K562 (cell line): ENCODE measurements at regions not wholly inside any gene's neighbourhood (a gene's known extent, or its start where the extent isn't known, plus 50 kb on each side); places are given as distances from the start of the nearest gene placed in this dataset.

Experiments
- ATAC-seq: fragments of 200-7000 bp; cut with Tn5 transposase; 3 replicates; pipeline ENCODE4 v1.9.1; 2020; ENCODE audit warnings: moderate library complexity
- BruUV-seq: library from RNA; stranded (reverse); fragments of 400-500 nt; replicated peaks from 2 replicates; lab custom pipeline; 2021; lab: Mats Ljungman, UMichigan
- CTCF ChIA-PET: fragments of 300-600 bp; formaldehyde crosslinking; extraction: SDS; loops from one replicate; lab custom pipeline; 2021; ENCODE audit warnings: low intra/inter-chr PET ratio; lab: Yijun Ruan, JAX
- POLR2A ChIA-PET: fragments of 300-600, 350-650 bp; sonication (Branson Sonifier 250); formaldehyde crosslinking; extraction: SDS; loops from one replicate; lab custom pipeline; 2021; ENCODE audit warnings: antibody characterized with exemption, inconsistent platforms; lab: Yijun Ruan, JAX
- DNase-seq, 4 experiments: peaks; one replicate each; pipeline versions ENCODE4 v3.0.0 to v3.0.0-alpha.2; 2011 to 2018; ENCODE audit warnings: low spot score in 3 of 4, mixed read lengths in 3 of 4; ENCODE audit errors: extremely low read depth in 1 of 4
- FAIRE-seq: peaks from 2 replicates; lab custom pipeline; 2011; peaks lifted over from hg19 to GRCh38; lab: Jason Lieb, UNC
- H2AFZ ChIP-seq: 2 replicates; pipeline ENCODE4 v1.6.0; 2011; ENCODE audit warnings: low read depth, low read length, control low read depth, inconsistent platforms
- H3K27ac ChIP-seq: fragments of 200-600 bp; 3 replicates; pipeline ENCODE4 v1.8.0; 2011; ENCODE audit warnings: low read depth, mild to moderate bottlenecking, control low read depth, inconsistent platforms, low read length, moderate library complexity, mixed read lengths; ENCODE audit errors: extremely low read depth
- H3K27me3 ChIP-seq, 2 experiments: fragments of 300-600 bp in 1 of 2; 2 replicates in 1 of 2; 3 replicates in 1 of 2; pipeline versions ENCODE4 v1.6.0 to v1.8.0; 2011; ENCODE audit warnings: inconsistent platforms in 2 of 2, low read length in 2 of 2, mild to moderate bottlenecking in 1 of 2, mixed read lengths in 1 of 2, moderate library complexity in 1 of 2; ENCODE audit not compliant: control insufficient read depth in 2 of 2, insufficient read depth in 2 of 2
- H3K36me3 ChIP-seq: fragments of 300-600 bp; 3 replicates; pipeline ENCODE4 v1.8.0; 2011; ENCODE audit warnings: mild to moderate bottlenecking, low read length, inconsistent platforms; ENCODE audit not compliant: control insufficient read depth, insufficient read depth
- H3K4me1 ChIP-seq, 2 experiments: fragments of 200-600 bp in 1 of 2; replicated peaks in 1 of 2; 2 replicates in 1 of 2; 3 replicates in 1 of 2; pipeline versions ENCODE4 v1.5.1 to v1.8.0; 2011; ENCODE audit warnings: inconsistent platforms in 2 of 2, low read length in 2 of 2, mild to moderate bottlenecking in 1 of 2, mixed read lengths in 1 of 2, moderate library complexity in 1 of 2; ENCODE audit not compliant: control insufficient read depth in 2 of 2, insufficient read depth in 2 of 2
- H3K4me2 ChIP-seq: 2 replicates; pipeline ENCODE4 v1.6.1; 2011; ENCODE audit warnings: low read length, control low read depth, inconsistent platforms, mixed read lengths; ENCODE audit not compliant: insufficient read depth
- H3K4me3 ChIP-seq: fragments of 200-600 bp; sonication (generic), shearing (Covaris generic); 2 replicates; pipeline ENCODE4 v1.5.1; 2016; ENCODE audit warnings: control low read depth, inconsistent platforms
- H3K79me2 ChIP-seq: fragments of 200-600 bp; 3 replicates; pipeline ENCODE4 v1.8.0; 2011; ENCODE audit warnings: low read length, inconsistent platforms; ENCODE audit not compliant: control insufficient read depth, insufficient read depth
- H3K9ac ChIP-seq, 2 experiments: 2 replicates each; pipeline versions ENCODE4 v1.6.0 to v1.6.1; 2011; ENCODE audit warnings: low read depth in 2 of 2, low read length in 2 of 2, control low read depth in 1 of 2, inconsistent platforms in 1 of 2, mild to moderate bottlenecking in 1 of 2, mixed read lengths in 1 of 2; ENCODE audit not compliant: insufficient read depth in 1 of 2
- H3K9me1 ChIP-seq: one replicate; pipeline ENCODE4 v1.6.0; 2011; ENCODE audit warnings: inconsistent platforms, mild to moderate bottlenecking, low read length, moderate library complexity; ENCODE audit not compliant: control insufficient read depth, insufficient read depth
- H3K9me3 ChIP-seq: replicated peaks from 2 replicates; pipeline ENCODE4 v1.5.1; 2011; ENCODE audit warnings: low read depth, low read length, inconsistent platforms; ENCODE audit not compliant: control insufficient read depth, insufficient read depth
- H4K20me1 ChIP-seq: replicated peaks from 2 replicates; pipeline ENCODE4 v1.6.1; 2011; ENCODE audit warnings: low read length, inconsistent platforms, mixed read lengths; ENCODE audit not compliant: control insufficient read depth, insufficient read depth
- HDAC6 ChIP-seq: IDR thresholded peaks from 2 replicates; pipeline ENCODE4 v1.6.1; 2012; ENCODE audit warnings: low read depth, mild to moderate bottlenecking, control low read depth, inconsistent platforms, low read length, moderate library complexity
- MCM3 ChIP-seq: fragments of 450-650 bp; IDR thresholded peaks from 2 replicates; pipeline ENCODE4 v1.6.1; 2016
- MCM7 ChIP-seq, 2 experiments: fragments of 450-650 bp; IDR thresholded peaks; 2 replicates each; pipeline ENCODE4 v1.6.1; 2016 to 2018
- THAP12 ChIP-seq: fragments of 250-450 bp; sonication (Bioruptor Pico); IDR thresholded peaks from 2 replicates; pipeline ENCODE4 v1.9.0; 2021; ENCODE audit warnings: mild to moderate bottlenecking, inconsistent platforms
- USF1 ChIP-seq: sonication (generic); formaldehyde crosslinking; IDR thresholded peaks from 2 replicates; pipeline ENCODE4 v1.9.0; 2022; ENCODE audit warnings: mild to moderate bottlenecking, missing genetic modification reagents
- USF2 ChIP-seq: sonication (generic); formaldehyde crosslinking; IDR thresholded peaks from 2 replicates; pipeline ENCODE4 v1.5.0; 2020; ENCODE audit warnings: missing genetic modification reagents
- WGBS: fragments of 100-300 bp; shearing (Covaris generic); methylation state at CpG from one replicate; pipeline ENCODE4 v1.1.6; 2016; ENCODE audit warnings: low coverage, mixed read lengths; ENCODE audit not compliant: insufficient coverage; ENCODE audit errors: missing lambda C conversion rate; 5-methylcytosine and 5-hydroxymethylcytosine counted together
- in situ Hi-C: fragments of 300-500 bp; cut with MboI; formaldehyde crosslinking; loops from 4 replicates; pipeline ENCODE4 v1.15.0; 2018; ENCODE audit warnings: inconsistent platforms, mixed read lengths
- intact Hi-C: fragments of 100-400 bp; cut with micrococcal nuclease; formaldehyde crosslinking; loops from 2 replicates; pipeline ENCODE4 v1.14.2; 2022
- TF ChIP-seq, protein P1 (sequence below): fragments of 250-450 bp; sonication (Bioruptor Pico); IDR thresholded peaks from 2 replicates; pipeline ENCODE4 v1.4.0; 2020; ENCODE audit warnings: borderline replicate concordance

- TF ChIP-seq MCM3 (no peak), MCM7 (IDR thresholded peaks at IDR 0.05) (no peak), THAP12 (no peak), USF1 (CRISPR knock-in tag) (no peak), HDAC6 (no peak), USF2 (CRISPR knock-in tag) (no peak)
- TF ChIP-seq, protein P1, sequence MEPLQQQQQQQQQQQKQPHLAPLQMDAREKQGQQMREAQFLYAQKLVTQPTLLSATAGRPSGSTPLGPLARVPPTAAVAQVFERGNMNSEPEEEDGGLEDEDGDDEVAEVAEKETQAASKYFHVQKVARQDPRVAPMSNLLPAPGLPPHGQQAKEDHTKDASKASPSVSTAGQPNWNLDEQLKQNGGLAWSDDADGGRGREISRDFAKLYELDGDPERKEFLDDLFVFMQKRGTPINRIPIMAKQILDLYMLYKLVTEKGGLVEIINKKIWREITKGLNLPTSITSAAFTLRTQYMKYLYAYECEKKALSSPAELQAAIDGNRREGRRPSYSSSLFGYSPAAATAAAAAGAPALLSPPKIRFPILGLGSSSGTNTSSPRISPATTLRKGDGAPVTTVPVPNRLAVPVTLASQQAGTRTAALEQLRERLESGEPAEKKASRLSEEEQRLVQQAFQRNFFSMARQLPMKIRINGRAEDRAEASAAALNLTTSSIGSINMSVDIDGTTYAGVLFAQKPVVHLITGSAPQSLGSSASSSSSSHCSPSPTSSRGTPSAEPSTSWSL (CRISPR knock-in tag) = no peak
- Histone ChIP-seq H3K36me3 (no peaks in the 10 kb centered on the region), H3K79me2 (no peaks in the 10 kb centered on the region), H4K20me1 (no peaks in the 10 kb centered on the region), H3K4me1 (no peaks in the 10 kb centered on the region), H3K27me3 (no peaks in the 10 kb centered on the region), H2AFZ (no peak overlapping the region), H3K9me3 (no peaks in the 10 kb centered on the region), H3K9me1 (no peaks in the 10 kb centered on the region), H3K4me2 (no peak overlapping the region), H3K4me3 (no peak overlapping the region), H3K27ac (no peak overlapping the region), H3K9ac (no peak overlapping the region)
- ATAC-seq (no peak), DNase-seq (no peak), FAIRE-seq (no peak)
- no TSS peak for BruUV-seq
- in situ Hi-C loops (no loop called here), intact Hi-C loops (no loop called here)
- ChIA-PET CTCF (no interaction called here), POLR2A (no interaction called here)
- WGBS = 3% methylated on average over 3 of the region's 3 CpGs
Measured at GRCh38 chr14:51533872-51534553, 117.7 kb upstream of the FRMD6 start.
